HUES64 (cell line): ENCODE measurements at regions not wholly inside any gene's neighbourhood (a gene's known extent, or its start where the extent isn't known, plus 50 kb on each side); places are given as distances from the start of the nearest gene placed in this dataset.

Experiments used
- H3K27ac ChIP-seq: 2 replicates; pipeline ENCODE4 v1.7.0; 2013; ENCODE audit warnings: low read depth, low read length, inconsistent platforms
- H3K27me3 ChIP-seq: 2 replicates; pipeline ENCODE4 v1.6.1; 2013; ENCODE audit warnings: mild to moderate bottlenecking, low read length; ENCODE audit not compliant: insufficient read depth
- H3K36me3 ChIP-seq: 2 replicates; pipeline ENCODE4 v1.6.1; 2013; ENCODE audit warnings: mild to moderate bottlenecking, low read length; ENCODE audit not compliant: insufficient read depth
- H3K4me1 ChIP-seq: 2 replicates; pipeline ENCODE4 v1.6.1; 2013; ENCODE audit warnings: mild to moderate bottlenecking, low read length, moderate library complexity; ENCODE audit not compliant: insufficient read depth
- H3K4me3 ChIP-seq: 2 replicates; pipeline ENCODE4 v1.5.1; 2013; ENCODE audit warnings: mild to moderate bottlenecking, low read length, moderate library complexity
- H3K9ac ChIP-seq: 2 replicates; pipeline ENCODE4 v1.6.1; 2013; ENCODE audit warnings: mild to moderate bottlenecking, low read depth, low read length
- H3K9me3 ChIP-seq: 2 replicates; pipeline ENCODE4 v1.6.1; 2013; ENCODE audit warnings: low read depth, low read length; ENCODE audit not compliant: insufficient read depth
- WGBS: fragments of 150-250, 120-280 bp; methylation state at CpG from one replicate; pipeline ENCODE4 v1.1.7; 2013; ENCODE audit warnings: missing lambda C conversion rate; 5-methylcytosine and 5-hydroxymethylcytosine counted together

DNA sequence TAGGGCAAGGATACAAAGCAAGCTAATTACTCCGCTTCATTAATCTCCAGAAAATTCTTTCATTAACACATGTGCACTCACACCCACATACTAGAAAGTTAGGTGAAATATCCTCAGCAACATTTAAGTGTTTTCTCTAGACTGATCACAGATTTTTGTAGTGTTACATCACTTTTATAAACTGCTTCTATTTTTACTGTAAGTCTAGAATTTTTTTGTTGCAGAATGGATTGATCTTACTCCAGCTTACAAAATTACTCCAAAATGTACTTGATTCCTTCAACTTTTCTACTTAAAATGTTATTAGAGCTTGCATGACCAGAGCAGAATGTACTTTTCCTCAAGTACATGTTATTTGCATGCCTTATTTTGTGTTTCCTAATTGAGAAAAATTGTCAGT lies 2325.2 kb downstream of the PCDH7 start:
- no peaks in the 10 kb centered on the region for H3K27me3 ChIP-seq
- H3K36me3 ChIP-seq: no peaks in the 10 kb centered on the region
- WGBS: 100% methylated on average over 1 of the region's 1 CpG
- H3K9me3 ChIP-seq: no peaks in the 10 kb centered on the region
- H3K4me1 ChIP-seq: no peaks in the 10 kb centered on the region
- H3K4me3 ChIP-seq: no peak overlapping the region
- no peak overlapping the region for H3K27ac ChIP-seq
- no peak overlapping the region for H3K9ac ChIP-seq

DNA sequence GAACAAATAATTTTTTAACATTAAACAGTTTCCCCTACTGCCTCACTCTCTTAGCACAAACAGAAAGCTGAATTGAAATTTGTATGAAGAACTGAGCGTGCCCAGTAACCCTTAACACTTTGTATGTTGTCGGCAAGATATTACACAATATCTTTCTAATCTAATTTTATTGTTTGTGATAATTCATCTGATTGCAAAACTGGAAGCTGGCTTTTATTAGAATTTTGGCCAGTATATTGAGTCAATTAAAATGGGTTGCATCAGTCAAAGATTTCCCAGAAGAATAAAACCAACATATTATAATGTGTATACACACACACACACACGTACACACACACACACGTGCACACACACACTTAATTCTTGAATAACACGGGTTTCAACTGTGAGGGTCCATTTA lies 2332.1 kb downstream of the PCDH7 start:
- no peaks in the 10 kb centered on the region for H3K9me3 ChIP-seq
- WGBS: 89% methylated on average over 4 of the region's 5 CpGs

DNA sequence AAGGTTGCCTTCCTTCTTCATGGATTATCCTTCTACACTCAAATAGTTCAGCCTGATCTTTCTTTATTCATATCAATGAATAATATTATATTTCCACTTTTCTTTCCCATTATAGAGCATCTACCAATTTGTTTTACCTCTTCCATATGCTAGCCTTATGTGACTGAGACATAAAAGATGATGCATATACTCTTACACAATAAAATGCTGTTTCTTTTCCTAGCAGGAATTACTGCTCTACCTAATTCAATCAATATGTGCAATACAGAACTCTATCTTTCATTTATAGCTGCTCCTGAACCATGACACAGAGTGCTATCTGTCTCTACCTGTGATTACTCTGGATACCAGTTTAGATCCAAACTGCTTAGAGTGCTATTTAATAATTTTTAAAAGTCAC lies 2334.0 kb downstream of the PCDH7 start:
- H3K27ac ChIP-seq: no peak overlapping the region

More for the DNA sequence above, 2332.1 kb downstream of the PCDH7 start:
- Histone ChIP-seq H3K36me3 (no peaks in the 10 kb centered on the region), H3K4me1 (no peaks in the 10 kb centered on the region), H3K4me3 (no peak overlapping the region), H3K9ac (no peak overlapping the region), H3K27ac (no peak overlapping the region), H3K27me3 (no peaks in the 10 kb centered on the region)

DNA sequence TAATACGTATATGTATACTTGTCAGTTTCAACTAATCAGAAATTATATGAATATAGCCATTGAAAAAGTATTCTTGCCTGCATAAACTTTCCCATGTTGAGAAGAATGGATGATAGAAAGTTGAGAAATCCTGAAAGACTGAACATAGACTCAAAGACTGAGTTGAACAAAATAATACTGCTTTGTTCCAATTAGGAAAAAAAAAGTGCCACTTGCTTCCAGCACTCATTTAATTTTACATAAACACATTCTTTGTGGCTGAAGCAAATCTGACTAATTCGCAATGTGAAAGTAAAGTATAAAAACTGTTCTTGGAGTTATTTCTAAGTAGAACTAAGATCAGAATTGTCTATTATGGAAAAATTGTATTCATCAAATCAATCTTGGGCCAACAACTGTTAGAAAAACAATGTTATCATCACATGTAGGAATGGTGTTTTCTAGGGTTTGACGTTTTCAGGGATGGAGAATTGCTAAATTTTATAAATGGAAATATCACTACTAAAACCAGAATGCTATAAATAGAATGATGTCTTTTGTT lies 2334.6 kb downstream of the PCDH7 start:
- WGBS: no CpG with 5 or more reads among the region's 3 CpGs
- H3K9me3 ChIP-seq: no peaks in the 10 kb centered on the region
- no peak overlapping the region for H3K4me3 ChIP-seq
- H3K27me3 ChIP-seq: no peaks in the 10 kb centered on the region
- no peaks in the 10 kb centered on the region for H3K36me3 ChIP-seq
- no peak overlapping the region for H3K27ac ChIP-seq
- no peak overlapping the region for H3K9ac ChIP-seq
- H3K4me1 ChIP-seq: no peaks in the 10 kb centered on the region; the same call in 1 of the 2 replicates

More for the DNA sequence above, 2334.0 kb downstream of the PCDH7 start:
- no peaks in the 10 kb centered on the region for H3K36me3 ChIP-seq
- no peak overlapping the region for H3K9ac ChIP-seq
- H3K4me3 ChIP-seq: no peak overlapping the region
- no peaks in the 10 kb centered on the region for H3K27me3 ChIP-seq
- no peaks in the 10 kb centered on the region for H3K9me3 ChIP-seq
- H3K4me1 ChIP-seq: no peaks in the 10 kb centered on the region; the same call in 1 of the 2 replicates

DNA sequence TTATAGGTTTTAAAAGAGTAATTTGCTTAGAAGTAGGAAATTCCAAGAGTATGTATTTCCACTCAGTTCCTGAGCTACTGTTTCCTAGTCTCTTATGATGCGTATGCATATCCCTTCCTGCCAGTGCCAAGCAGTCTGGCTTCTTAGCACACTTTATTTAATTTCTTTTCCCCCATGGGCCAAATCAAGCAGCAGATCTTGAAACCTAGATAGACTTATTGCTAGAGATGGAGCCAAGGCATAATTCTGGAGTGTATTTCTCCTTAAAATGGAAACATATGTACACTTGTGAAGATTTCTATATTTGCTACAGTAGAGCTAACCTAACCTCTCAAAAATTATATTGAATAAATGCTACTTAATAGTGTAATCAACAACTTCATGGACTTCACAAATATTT lies 2337.6 kb downstream of the PCDH7 start:
- WGBS: 100% methylated on average over 1 of the region's 1 CpG
- H3K27ac ChIP-seq: no peak overlapping the region

DNA sequence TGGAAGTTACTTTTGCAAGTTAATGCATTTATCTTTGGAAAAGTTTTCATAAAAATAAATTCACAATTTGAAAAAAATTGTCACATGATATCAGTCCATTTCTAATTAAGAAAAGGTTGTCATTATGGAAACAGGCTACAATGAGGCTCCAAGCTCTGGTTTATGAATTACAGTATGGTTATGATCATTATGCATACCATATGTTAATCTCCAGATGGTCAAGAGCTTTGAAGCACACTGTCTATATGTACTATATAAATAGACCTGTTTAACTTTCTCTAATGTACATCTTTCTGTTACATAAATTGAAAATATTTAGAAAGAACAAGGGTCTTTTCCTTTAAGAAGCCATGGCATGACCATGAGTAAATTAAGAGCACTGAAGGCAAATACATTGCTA lies 2338.8 kb downstream of the PCDH7 start:
- H3K4me3 ChIP-seq: no peak overlapping the region
- H3K27me3 ChIP-seq: no peaks in the 10 kb centered on the region
- no peaks in the 10 kb centered on the region; the same call in 1 of the 2 replicates for H3K4me1 ChIP-seq
- no peak overlapping the region for H3K9ac ChIP-seq
- no peak overlapping the region for H3K27ac ChIP-seq
- H3K36me3 ChIP-seq: no peaks in the 10 kb centered on the region
- no peaks in the 10 kb centered on the region for H3K9me3 ChIP-seq

More for the DNA sequence above, 2337.6 kb downstream of the PCDH7 start:
- H3K27me3 ChIP-seq: no peaks in the 10 kb centered on the region
- H3K4me3 ChIP-seq: no peak overlapping the region
- no peaks in the 10 kb centered on the region; the same call in 1 of the 2 replicates for H3K4me1 ChIP-seq
- H3K9ac ChIP-seq: no peak overlapping the region
- no peaks in the 10 kb centered on the region for H3K36me3 ChIP-seq
- H3K9me3 ChIP-seq: no peaks in the 10 kb centered on the region

DNA sequence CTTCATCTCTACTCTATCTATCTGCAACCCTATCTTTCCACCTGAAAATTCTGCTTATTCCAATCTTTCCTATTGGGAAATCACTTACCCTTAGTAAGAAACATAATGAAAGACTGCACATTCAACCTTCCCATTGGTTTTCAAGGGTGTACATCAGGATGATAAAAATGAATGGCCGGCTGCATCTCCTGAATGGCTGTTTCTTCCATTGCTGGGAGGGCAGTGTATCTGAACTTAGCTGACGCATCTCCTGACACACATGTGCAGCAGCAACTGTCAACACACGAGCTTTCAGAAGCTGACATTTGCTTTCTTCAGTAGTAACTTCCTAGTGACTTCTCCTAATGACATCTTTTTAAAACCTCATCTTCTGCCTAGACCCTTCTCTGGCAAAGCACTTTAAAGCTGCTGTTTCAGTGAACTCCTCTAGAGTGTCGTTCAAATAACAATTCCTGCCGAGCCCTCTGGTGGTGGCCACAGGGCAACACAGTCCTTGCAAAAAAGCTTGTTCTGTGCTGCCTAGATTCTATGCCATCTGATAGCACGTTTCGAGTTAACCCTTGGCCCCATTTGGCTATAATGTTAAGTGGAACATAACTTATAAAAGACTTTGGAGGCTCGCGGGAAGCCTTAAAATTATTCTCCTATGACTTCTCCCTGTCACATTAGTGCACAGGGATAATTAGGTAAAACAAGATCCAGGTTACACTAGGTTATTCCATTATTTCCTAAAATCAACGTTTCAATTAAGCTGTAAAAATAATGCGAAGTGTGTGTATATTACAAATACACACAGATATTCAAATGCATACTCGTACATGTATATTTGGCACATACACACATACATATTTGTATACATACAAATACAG lies 2340.7 kb downstream of the PCDH7 start:
- no peak overlapping the region for H3K4me3 ChIP-seq
- H3K9ac ChIP-seq: no peak overlapping the region
- H3K4me1 ChIP-seq: no peaks in the 10 kb centered on the region; the same call in 1 of the 2 replicates
- H3K27me3 ChIP-seq: no peaks in the 10 kb centered on the region
- no peak overlapping the region for H3K27ac ChIP-seq
- H3K9me3 ChIP-seq: no peaks in the 10 kb centered on the region
- 46% methylated on average over 7 of the region's 12 CpGs for WGBS
- H3K36me3 ChIP-seq: no peaks in the 10 kb centered on the region

DNA sequence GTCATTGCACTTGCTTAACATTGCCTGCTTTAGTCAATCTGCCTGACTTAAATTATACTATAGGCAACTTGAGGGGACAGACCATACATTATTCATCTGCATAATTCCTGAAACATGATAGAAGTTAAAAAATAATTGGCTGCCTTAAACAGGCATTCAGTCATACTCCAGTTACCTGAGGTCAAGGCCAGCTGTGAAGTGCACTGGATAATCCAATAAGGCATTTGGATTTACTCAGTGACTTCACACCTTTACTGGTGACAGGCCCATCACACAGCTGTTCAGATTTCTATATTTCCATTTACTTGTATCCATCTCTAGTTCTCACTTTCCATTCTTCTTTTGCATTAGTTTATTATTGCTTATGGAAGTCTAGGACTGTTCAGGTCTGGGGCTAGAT lies 2341.6 kb downstream of the PCDH7 start:
- no peaks in the 10 kb centered on the region for H3K27me3 ChIP-seq
- no peaks in the 10 kb centered on the region; the same call in 1 of the 2 replicates for H3K4me1 ChIP-seq
- H3K27ac ChIP-seq: no peak overlapping the region
- H3K4me3 ChIP-seq: no peak overlapping the region
- no peaks in the 10 kb centered on the region for H3K9me3 ChIP-seq
- no peak overlapping the region for H3K9ac ChIP-seq
- H3K36me3 ChIP-seq: no peaks in the 10 kb centered on the region

DNA sequence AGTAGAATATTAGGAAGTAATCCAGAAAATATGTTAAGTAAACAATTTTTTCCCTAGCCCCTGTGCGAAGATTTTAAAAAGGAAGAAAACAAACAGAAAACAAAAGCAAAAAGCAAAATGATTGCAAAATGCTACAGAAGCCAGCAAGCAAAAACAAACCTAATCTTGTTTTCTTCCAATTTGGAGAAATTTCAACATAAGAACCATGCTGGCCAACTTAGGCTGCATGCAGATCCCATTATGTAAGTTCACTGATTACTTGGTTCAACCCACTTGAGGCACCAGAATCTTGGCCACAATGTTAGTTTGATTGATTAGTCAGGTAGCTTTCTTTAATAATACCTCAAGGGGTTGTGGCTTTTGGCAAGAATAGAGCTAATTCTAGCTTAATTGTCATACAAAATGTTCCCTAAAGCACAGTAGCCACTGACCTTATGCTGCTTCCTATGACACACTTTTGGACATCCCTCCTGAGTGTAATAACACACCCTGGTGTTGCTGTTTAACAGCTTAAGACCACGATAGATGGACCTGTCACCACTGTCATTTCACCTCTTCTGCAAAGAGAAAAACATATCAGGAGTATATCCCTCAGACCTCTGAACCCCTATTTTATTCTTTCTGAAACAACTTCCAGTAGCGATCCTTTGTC lies 2342.1 kb downstream of the PCDH7 start:
- 90% methylated on average over 3 of the region's 3 CpGs for WGBS
- Histone ChIP-seq H3K36me3 (no peaks in the 10 kb centered on the region), H3K4me1 (no peaks in the 10 kb centered on the region; the same call in 1 of the 2 replicates), H3K27me3 (no peaks in the 10 kb centered on the region), H3K4me3 (no peak overlapping the region), H3K9ac (no peak overlapping the region), H3K9me3 (no peaks in the 10 kb centered on the region), H3K27ac (no peak overlapping the region)

DNA sequence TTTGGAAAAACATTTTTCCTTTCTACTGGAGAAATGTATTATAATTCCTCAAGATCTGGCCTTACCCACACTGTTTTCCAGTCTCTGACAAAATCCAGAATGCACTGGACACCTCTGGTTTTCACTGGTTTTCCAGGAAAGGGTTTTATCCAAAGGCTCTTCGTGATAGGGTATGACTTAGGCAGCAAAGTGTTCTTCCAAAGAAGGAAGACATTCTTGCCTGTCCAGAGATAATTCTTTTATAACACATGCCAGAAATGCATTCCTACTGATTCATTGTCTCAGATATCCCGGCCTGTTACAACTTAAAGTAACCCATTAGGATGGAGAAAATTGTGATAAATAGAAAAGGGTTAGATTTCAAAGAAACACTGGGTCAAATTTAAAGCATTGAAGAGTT lies 2343.1 kb downstream of the PCDH7 start:
- H3K36me3 ChIP-seq: no peaks in the 10 kb centered on the region
- WGBS: 89% methylated on average over 2 of the region's 2 CpGs
- H3K4me3 ChIP-seq: no peak overlapping the region
- no peak overlapping the region for H3K9ac ChIP-seq
- H3K4me1 ChIP-seq: no peaks in the 10 kb centered on the region
- no peaks in the 10 kb centered on the region for H3K9me3 ChIP-seq
- no peak overlapping the region for H3K27ac ChIP-seq
- H3K27me3 ChIP-seq: no peaks in the 10 kb centered on the region

DNA sequence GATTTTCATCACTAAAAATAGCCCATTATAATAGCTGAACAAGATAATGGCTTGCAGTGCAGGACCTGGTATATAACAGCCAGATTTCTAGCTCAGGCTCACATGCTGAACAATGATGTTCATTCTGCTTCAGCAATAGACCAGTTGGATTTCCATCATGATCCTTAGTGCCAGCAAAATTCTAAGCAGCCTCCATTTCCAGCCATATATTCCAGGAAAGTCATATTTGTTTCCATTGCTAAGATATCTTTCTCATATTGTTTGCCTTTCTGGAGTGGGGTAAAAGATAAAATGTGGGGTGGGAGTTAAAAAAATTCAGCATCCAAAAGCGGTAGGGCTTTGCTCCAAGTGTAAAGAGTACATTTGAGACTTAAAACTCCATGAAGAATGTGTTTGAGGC lies 2344.1 kb downstream of the PCDH7 start:
- 100% methylated on average over 1 of the region's 1 CpG for WGBS
- Histone ChIP-seq H3K4me3 (no peak overlapping the region), H3K27me3 (no peaks in the 10 kb centered on the region), H3K4me1 (no peaks in the 10 kb centered on the region), H3K27ac (no peak overlapping the region), H3K9ac (no peak overlapping the region), H3K9me3 (0 out of 2 replicates have a peak, but pooled peaks cover 8% of the 10 kb centered on the region), H3K36me3 (no peaks in the 10 kb centered on the region)
